Astrocyte of the spinal cord (primary cell): ENCODE measurements at regions not wholly inside any gene's neighbourhood (a gene's known extent, or its start where the extent isn't known, plus 50 kb on each side); places are given as distances from the start of the nearest gene placed in this dataset.

Experiments used
- DNase-seq: peaks from one replicate; pipeline ENCODE4 v3.0.0; 2011; ENCODE audit warnings: low read depth, low spot score
- H3K4me3 ChIP-seq: 2 replicates; pipeline ENCODE4 v1.5.1; 2011; ENCODE audit warnings: low read depth, mild to moderate bottlenecking, low read length, moderate library complexity
- in situ Hi-C: cut with HindIII; loops from 2 replicates; pipeline ENCODE4 v1.10.0; 2017; ENCODE audit warnings: low sequenced_read_pairs
- TF ChIP-seq, protein P1 (sequence below): IDR thresholded peaks from 2 replicates; pipeline ENCODE4 v1.5.1; 2012; ENCODE audit warnings: low read depth, mild to moderate bottlenecking, low read length, inconsistent platforms

DNA sequence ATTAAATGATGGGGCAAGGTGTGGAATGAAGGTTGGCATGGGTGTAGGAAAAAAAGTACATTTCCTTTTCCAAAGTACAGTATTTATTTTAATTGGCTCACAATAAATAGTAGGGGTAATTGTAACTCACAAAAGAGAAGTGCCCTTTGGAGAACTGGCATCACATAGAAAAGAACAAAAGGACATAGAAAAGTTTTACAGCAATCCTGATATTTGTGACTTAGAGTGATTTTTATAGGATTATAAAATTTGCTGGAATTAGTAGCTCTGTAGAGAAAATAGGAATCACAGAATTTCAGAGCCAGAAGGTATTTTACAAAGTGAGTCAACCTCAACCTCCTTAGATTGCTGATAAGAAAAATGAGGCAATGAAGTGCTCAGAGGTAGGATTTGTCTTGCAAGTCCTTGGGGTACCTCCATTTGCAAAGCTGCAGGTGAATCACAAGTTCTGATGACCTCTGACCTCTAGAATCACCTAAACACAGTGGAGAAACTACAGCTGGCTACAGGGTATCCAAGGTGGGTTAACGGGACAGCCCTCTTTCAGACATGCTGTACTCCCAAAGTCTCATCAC lies 133.6 kb downstream of the SOCS6 start:
- no peak for DNase-seq
- H3K4me3 ChIP-seq: no peak overlapping the region
- TF ChIP-seq, protein P1, sequence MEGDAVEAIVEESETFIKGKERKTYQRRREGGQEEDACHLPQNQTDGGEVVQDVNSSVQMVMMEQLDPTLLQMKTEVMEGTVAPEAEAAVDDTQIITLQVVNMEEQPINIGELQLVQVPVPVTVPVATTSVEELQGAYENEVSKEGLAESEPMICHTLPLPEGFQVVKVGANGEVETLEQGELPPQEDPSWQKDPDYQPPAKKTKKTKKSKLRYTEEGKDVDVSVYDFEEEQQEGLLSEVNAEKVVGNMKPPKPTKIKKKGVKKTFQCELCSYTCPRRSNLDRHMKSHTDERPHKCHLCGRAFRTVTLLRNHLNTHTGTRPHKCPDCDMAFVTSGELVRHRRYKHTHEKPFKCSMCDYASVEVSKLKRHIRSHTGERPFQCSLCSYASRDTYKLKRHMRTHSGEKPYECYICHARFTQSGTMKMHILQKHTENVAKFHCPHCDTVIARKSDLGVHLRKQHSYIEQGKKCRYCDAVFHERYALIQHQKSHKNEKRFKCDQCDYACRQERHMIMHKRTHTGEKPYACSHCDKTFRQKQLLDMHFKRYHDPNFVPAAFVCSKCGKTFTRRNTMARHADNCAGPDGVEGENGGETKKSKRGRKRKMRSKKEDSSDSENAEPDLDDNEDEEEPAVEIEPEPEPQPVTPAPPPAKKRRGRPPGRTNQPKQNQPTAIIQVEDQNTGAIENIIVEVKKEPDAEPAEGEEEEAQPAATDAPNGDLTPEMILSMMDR: no peak
- in situ Hi-C loops: no loop called here

DNA sequence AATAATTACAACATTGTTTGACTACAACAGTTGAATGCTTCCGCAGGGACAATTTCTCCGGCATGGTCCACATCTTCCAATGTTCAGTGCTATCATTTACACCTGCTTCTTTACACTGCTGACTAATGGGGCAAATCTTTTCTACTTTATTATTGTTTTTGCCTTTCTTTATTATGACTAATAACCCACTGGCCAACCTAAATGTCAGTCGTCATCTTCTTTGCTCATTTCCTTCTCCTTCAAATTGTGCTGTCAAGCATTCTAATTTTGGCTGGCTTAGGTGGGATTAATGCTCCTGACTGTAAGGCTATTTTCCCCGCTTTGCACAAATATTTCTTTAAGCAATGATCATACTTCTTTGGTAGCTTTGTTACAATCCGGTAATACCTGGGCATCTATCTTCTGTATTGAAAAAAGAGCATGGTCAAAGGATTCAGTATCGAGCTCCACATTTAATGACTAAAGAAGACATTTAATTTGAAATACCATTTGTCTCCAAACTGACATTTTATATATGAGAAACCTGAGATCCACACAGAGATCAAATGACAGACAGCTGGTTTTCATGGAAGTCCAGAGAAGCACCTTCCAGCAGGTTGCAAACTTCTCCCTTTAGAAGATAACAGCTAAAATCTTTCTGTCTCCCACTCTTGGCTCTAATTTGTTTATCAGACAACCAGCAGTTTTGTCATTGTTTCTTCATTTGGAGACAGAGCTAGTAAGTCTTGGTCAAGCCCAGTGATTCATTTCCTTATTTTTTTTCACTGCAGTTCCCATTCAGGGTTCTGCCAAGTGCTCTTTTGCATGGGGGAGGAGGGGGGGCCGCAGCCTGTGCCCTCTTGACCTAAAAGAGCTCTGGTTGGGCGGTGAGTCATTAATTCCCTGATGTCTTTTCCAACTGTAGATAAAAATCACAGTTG lies 132.9 kb downstream of the SOCS6 start:
- in situ Hi-C loops: no loop called here
- H3K4me3 ChIP-seq: no peak overlapping the region
- TF ChIP-seq, protein P1: no peak
- DNase-seq: peak; percentile 95

DNA sequence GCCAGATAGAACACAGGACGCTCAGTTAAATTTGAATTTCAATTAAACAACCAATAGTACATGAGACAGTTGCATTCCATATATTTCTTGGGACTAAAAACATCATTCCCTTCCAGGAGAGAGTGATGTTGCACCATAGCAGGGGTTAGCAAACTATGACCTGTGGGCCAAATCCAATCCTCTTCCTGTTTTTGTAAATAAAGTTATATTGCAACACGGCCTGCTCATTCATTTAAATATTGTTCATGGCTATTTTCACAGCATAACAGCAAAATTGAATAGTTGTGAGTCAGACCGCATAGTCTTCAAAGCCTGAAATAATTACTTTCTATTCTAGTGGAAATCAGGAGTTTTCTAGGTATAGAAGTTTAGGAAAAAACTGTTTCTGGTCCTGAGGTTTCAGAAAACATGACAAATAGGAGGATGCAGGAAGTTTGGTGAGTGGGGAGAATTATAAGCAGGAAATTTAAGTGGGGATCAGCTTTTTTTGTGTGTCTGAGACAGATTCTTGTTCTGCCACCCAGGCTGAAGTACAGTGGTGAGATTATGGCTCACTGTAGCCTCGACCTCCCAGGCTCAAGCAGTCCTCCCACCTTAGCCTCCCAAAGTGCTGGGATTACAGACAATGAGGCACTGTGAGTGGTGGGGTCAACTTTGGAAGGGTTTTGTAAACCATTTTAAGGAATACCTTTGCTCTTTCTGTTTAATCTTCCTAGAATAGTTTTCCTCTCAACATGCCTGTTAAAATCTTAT lies 131.5 kb downstream of the SOCS6 start:
- peak; percentile 59 for DNase-seq
- H3K4me3 ChIP-seq: no peak overlapping the region
- in situ Hi-C loops: no loop called here
- TF ChIP-seq, protein P1: no peak

DNA sequence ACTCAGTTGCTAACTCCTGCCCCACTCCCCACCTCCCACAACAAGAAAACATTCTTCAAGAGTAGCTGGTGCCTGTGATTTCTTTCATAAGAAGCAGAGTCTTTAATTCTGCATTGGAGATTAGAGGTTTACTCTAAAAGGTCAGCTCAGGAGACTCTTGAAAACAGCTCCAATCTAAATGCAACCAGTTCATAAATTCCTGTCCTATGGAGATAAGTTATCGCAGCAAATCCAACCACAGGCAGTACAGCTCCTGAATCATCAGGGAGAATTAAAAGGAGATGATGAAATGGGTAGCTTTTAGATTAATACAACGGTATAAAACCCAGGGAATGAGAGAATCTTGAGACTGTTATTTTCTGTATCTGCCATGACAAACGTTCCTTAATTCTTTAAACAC lies 130.7 kb downstream of the SOCS6 start:
- TF ChIP-seq, protein P1: no peak
- DNase-seq: peak; percentile 43
- no peak overlapping the region for H3K4me3 ChIP-seq
- in situ Hi-C loops: no loop called here

DNA sequence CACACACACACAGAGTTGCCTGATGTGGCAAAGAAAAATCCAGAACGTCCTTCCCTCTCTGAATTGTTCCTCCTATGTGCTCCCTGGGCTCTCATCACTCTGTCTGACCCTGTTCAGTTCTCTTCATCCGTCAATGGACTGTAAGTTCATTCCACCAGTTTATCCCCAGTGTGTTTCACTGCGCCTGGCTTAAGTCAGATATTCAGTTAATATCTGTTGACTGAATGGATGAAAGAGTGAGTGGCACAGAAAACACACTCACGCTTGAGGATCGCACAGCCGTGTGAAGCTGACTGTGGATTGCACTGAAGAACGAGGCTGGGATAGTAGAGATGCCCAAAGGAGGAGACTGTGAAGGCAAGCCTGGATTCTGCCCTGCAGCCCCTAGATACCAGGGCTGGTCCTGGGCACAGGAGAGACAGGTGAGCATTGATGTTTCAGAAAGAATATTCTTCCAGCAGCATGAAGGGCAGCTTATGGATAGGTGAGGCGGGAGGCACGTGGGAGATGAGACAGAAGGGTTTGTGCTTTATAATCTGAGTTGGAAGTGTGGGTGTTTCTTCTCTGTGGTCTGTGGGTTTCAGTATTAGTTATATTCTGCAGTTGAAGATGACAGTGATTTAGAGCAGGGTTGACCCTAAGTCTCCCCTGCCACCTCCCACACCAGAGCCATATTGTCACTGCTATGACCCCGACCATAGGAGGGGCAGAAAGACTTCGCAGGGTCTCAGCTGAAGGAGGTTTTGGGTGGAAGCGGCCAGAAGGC lies 129.9 kb downstream of the SOCS6 start:
- H3K4me3 ChIP-seq: no peak overlapping the region
- no peak for DNase-seq
- TF ChIP-seq, protein P1: no peak
- in situ Hi-C loops: no loop called here

DNA sequence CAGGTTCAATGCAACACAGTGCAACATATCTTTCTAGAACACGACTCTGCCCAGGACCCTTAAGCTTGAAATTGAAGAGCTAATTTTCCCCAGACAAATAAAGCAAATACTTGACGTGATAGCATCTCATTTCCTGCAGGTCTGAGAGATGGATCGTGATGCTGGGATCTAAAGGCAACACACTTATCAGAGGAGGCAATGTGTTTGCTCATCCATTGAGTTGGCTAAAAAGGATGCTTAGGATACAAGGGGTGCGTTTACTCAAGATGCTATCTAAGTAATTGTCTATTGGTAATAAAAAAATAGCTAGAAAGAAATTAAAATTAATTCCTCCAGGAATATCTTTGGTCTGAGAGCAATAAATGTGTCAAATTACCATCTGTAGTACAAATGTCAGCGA lies 129.0 kb downstream of the SOCS6 start:
- no peak for DNase-seq
- in situ Hi-C loops: no loop called here
- no peak overlapping the region for H3K4me3 ChIP-seq
- TF ChIP-seq, protein P1: no peak
